NCI-H128 (cell line): ENCODE measurements at regions not wholly inside any gene's neighbourhood (a gene's known extent, or its start where the extent isn't known, plus 50 kb on each side); places are given as distances from the start of the nearest gene placed in this dataset.

Experiments
- DNase-seq: peaks from one replicate; lab custom pipeline; 2025; ENCODE audit not compliant: unreplicated experiment; lab: John Stamatoyannopoulos, UW

GRCh38 chr15:77771616-77772015, 138.9 kb upstream of the LINGO1 start:
- DNase-seq: no peak

- DNase-seq: no peak
These were observed 137.0 kb upstream of the LINGO1 start for GRCh38 chr15:77769700-77770099.

- no peak for DNase-seq
These were observed 135.9 kb upstream of the LINGO1 start for GRCh38 chr15:77768521-77769078.

- DNase-seq: no peak
These were observed 135.4 kb upstream of the LINGO1 start for GRCh38 chr15:77768107-77768506.

GRCh38 chr15:77764095-77764494, 131.4 kb upstream of the LINGO1 start:
- no peak for DNase-seq

- DNase-seq: no peak
These were observed 130.1 kb upstream of the LINGO1 start for GRCh38 chr15:77762747-77763355.

GRCh38 chr15:77759896-77760592, 127.3 kb upstream of the LINGO1 start:
- DNase-seq: no peak

GRCh38 chr15:77753939-77754338, 121.2 kb upstream of the LINGO1 start:
- DNase-seq: no peak

- DNase-seq: no peak
These were observed 120.7 kb upstream of the LINGO1 start for GRCh38 chr15:77753281-77753873.

- no peak for DNase-seq
These were observed 117.4 kb upstream of the LINGO1 start for GRCh38 chr15:77749998-77750540.

GRCh38 chr15:77749236-77749997, 116.7 kb upstream of the LINGO1 start:
- no peak for DNase-seq

- no peak for DNase-seq
These were observed 115.7 kb upstream of the LINGO1 start for GRCh38 chr15:77748078-77749064.

- no peak for DNase-seq
These were observed 114.7 kb upstream of the LINGO1 start for GRCh38 chr15:77747175-77748077.

- no peak for DNase-seq
These were observed 113.8 kb upstream of the LINGO1 start for GRCh38 chr15:77746254-77747174.

GRCh38 chr15:77744398-77744797, 111.7 kb upstream of the LINGO1 start:
- DNase-seq: no peak

- DNase-seq: no peak
These were observed 109.9 kb upstream of the LINGO1 start for GRCh38 chr15:77742570-77742969.

- DNase-seq: no peak
These were observed 109.4 kb upstream of the LINGO1 start for GRCh38 chr15:77742127-77742526.

GRCh38 chr15:77741106-77741505, 108.4 kb upstream of the LINGO1 start:
- DNase-seq: no peak
